Activated naive CD4-positive, alpha-beta T cell treated with Interleukin-2 at 50 U/mL for 16 hours (primary cell): ENCODE measurements at regions not wholly inside any gene's neighbourhood (a gene's known extent, or its start where the extent isn't known, plus 50 kb on each side); places are given as distances from the start of the nearest gene placed in this dataset.
"Not testable (repeated sequence)": the region's sequence is repeated elsewhere in the genome, so short reads cannot be mapped to it uniquely, and the experiment has no call there.

Experiments used
- DNase-seq: peaks from one replicate; pipeline ENCODE4 v3.0.0-alpha.2; 2020

DNA sequence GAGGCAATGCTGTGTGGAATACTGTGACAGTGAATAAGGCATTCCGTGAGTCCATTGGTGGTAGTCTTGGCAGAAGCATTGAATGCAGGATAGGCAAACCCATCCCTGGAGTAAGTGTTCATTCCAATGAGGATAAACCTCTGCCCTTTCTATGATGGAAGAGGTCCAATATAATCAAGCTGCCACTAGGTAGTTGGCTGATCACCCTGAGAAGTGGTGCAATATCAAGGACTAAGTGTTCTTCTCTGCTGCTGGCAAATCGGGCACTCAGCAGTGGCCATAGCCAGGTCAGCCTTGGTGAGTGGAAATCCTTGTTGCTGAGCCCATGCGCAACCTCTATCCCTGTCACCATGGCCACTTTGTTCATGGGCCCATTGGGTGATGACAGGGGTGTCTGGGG, 70.1 kb downstream of the FBXO4 start:
- no peak for DNase-seq

DNA sequence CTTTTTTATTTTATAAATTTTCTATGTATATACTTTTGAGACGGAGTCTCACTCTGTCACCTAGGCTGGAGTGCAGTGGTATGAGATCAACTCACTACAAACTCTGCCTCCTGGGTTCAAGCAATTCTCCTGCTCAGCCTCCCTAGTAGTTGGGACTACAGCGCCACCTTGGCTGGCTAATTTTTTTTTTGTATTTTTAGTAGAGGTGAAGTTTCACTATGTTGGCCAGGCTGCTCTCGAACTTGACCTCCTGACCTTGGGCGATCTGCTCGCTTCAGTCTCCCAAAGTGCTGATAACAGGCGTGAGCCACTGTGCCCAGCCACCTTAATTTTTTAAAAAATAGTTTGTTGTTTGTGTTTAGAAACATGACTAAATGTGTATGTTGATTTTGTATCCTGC, 76.6 kb downstream of the FBXO4 start:
- DNase-seq, result no peak

DNA sequence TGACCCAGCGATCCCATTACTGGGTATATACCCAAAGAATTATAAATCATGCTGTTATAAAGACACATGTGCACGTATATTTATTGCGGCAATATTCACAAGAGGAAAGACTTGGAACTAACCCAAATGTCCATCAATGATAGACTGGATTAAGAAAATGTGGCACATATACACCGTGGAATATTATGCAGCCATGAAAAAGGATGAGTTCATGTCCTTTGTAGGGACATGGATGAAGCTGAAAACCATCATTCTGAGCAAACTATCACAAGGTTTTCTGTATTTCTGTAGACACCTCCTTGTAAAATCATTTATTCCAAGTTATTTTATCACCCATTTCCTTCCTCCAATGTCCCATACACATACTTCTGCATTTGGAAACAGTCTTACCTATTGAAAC, 78.8 kb downstream of the FBXO4 start:
- DNase-seq, result not testable (repeated sequence)

DNA sequence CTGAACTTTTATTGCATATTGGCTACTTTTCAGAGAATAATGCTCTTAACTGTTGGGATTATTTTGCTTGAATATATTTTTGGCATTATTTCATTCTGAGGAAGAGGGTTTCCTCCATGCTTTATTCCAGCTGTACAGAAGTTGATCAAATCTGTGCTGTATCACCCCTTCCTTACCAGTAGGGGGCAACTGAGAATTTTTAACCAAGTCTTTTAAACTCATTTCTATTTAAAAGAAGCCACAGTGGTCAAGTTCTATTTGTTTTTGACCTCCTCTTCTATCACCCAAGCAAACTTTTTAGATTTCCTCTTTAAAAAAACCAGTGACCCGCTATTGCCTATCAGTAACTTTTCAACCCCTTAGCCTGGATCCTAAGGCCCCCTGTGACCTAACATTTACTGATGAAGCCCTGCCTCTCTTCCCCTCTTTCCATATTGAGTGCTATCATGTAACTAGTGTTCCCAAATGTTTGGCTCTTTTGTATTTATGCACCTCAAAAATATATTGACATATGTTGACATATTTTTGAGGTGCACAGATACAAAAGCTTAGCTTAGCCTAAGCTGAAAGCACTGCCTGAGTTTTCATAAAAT, 80.6 kb downstream of the FBXO4 start:
- DNase-seq, result no peak

DNA sequence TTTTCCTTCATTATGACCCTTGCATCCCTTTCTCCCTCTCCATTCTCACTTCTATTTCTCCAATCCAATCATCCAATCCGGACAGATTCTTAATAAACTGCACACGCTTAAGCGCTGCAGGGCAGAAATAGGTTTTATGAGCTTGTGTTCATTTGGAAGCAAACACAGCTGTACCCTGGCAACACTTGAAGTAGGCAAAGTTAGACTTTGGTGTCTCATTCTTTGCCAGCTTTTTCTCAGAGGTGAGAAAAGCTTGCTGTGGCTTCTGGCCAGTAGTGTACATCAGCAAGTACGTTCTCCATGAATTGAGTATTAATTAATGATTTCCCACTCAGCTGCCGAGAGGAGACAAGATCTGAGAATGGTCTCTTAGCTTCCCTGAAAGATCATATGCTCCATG, 88.5 kb downstream of the FBXO4 start:
- DNase-seq, result no peak

DNA sequence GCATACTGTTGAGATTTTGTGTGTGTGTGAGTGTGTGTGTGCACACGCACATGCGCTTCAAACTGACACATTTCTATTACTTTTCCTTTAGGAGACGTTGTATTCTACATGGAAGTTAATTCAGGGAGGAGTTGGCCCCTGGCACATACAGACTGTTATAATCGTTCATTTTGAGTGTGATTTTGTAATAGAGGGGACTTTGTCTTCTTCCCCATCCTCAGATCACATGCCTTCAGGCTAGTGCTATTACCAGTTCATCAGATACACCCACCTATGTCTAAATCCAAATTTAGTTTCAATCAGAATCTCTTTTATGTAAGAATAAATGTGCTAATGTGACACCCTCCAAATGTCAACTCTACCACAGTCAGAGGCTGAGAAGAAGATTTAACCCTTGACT, 90.2 kb downstream of the FBXO4 start:
- no peak for DNase-seq

DNA sequence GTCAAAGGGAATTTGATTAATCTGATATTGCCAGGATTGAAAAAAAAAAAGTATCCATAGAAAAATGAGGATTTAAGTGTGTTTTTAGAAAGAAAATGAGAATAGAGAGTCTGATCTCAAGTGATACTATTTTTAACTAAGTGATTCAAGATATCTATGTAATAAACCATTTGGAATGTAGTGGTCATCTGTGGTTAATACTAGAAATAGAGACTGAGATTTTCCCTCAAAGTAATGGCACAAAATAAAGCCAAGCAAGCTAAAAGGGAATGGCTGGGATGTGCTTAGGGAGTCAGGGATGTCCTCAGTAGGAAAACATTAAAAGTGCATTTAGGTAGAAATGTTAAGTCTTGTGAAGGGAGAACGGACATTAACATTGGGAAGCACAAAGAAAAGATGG, 90.6 kb downstream of the FBXO4 start:
- no peak for DNase-seq

DNA sequence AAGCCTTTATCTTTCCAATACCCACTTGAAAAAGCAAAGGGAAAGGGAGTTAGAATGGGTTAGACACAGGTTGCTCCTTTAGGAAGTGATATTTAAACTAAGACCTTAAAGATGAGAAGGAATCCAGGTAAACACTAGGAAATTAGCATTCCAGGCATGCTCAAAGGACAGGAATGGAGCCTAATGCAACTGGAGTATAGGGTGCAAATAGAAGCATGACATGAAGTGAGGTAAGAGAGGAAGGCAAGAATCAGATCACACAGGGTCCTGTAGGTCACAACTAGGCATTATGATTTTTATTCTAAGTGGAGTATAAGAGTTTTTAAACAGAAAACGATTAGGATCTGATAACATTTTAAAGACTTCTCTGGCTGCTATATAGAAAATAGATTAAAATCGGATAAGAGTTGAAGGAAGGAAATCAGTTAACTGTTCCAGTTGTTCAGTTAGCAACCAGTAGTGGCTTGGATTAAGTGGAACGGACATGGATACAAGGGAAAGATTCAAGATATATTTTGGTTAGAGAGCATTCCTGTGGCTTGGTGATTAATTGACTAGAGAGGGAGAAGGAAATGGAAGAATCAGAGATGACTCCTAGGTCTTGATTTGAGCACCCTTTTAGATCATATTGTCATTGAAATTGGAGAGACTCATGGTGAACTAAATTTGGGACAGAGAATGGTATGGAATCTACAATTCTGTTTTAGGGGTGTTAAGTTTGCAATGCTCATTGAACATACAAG, 95.9 kb downstream of the FBXO4 start:
- DNase-seq, result no peak

DNA sequence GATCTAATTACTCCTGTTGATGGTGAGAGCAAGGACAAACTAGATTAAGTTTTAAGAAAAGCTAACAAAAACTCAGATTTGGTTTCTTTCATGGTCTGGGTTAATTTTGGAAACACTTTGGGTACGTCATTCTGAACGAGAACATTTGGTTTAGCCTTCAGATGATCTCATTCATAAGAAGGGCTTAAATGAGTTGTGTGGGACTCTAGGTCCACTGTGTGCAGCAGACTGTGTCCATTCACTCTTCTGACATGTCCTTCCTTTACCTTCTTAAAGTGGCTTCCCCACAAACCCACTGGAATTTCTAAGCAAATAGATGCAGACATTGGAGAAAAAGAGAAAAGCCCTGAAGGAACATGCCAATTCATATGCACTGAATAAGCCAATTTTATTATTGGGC, 96.8 kb downstream of the FBXO4 start:
- DNase-seq, result no peak

DNA sequence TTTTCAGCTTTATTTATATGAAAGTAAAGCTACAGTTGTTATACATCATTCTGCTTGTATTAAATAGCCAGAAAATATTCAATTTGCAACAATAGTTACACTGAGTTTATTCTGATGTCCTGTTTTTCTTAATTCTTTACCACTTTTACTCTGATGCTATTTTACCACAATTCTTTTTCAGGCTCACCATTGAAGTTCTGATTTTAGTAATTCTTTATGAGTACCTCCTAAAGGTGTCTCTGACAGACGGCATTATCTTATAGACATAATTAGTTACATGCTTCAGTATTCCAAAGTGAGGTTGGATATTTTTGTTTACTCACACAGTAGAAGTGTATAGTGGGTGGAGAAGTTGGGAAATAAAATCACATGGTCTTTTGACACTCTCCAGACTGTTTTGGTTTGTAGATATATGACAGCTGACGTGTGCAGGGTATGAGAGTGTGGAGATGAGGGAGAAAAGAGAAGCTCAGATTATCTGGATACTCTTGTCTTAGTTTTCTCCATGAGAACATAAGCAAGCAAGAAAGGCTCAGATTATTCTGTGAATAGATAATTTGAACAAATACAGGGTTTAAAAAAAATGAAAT, 97.4 kb downstream of the FBXO4 start:
- DNase-seq, result no peak

DNA sequence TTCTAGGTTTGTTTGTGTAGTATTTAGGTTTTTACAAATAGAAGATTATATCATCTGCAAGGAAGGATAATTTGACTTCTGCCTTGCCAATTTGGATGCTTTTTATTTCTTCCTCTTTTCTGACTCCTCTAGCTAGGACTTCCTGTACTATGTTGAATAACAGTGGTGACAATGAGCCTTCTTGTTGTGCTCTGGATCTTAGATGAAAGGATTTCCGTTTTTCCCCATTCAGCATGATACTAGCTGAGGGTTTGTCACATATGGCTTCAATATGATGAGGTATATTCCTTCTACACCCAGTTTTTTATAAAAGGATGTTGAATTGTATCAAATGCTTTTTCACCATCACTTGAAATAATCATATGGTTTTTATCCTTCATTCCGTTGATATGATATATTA, 101.4 kb downstream of the FBXO4 start:
- no peak for DNase-seq

DNA sequence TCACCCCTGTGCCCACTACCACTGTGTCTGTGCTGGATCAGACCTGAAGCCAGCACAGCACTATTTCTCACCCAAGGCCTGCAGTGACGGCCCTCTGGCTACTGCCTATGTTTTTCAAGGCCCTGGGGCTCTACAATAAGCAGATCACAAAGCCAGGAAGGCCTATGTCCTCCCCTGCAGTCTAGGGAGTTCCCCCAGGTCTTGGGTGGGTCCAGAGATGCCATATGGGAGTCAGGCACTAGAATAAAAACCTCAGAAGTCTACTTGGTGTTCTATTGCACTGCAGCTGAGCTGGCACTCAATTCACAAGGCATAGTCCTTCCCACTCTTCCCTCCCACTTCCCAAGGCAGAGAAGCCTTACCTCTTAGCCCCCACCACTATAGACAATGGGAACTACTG, 107.1 kb downstream of the FBXO4 start:
- DNase-seq, result no peak

DNA sequence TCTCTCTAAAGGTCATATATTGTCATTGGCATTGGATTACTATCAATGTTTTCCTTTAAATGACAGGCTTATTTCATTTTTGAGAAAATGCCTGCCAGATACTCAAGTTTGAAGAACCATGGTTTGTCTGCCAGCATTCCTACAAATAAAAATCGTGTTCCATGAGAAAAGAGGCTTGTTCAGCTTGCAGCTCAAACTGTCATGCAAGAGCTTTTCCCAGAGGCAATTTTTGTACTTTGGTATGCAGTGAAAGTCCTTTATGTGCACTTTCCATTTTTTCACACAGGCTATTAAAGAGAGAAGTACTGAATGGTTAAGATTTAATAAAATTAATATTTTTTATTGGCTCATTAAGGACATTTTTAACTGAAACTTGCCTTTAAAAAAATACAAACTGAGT, 110.4 kb downstream of the FBXO4 start:
- no peak for DNase-seq

DNA sequence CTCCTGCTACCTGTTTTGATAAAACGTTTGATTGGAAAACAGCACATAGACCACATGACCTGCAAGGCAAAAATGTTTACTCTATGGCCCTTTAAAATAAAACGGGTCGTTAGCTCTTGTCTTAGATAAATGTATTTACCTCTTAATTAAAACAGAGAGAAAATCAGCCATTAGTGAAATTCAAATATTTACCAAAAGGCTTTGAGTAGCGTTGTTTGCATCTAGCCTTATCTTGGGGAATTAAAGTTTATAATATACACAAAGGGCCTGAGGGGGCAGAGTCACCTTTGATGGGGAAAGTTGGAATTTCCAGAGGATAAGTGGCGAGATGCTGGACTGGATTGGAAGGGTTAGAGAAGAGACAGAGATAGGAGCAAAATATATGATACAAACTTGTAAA, 111.3 kb downstream of the FBXO4 start:
- DNase-seq, result no peak

DNA sequence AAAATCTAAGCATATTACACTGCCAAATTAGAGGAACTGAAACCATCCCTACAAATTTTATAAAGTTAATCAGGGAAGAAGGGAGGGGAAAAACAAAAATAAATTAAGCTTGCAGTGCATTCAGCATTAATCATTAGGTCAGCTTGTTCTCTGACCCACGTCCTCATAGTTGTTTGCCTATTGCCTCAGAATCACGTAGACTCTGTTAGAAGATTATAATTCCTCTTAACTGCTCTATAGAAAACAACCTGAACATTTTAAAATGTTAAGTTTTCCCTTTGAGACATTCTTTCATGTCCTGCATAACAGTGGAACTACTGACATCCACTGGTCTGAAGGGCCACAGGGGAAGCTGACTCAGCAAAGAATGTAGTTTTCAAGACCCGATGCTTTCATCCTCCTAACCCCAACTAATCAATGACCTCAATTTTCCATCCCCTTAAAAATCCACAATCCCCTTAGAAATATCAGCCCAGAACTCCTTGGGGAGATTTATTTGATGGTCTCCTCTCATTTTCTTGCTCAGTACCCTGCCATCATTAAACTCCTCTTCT, 112.4 kb downstream of the FBXO4 start:
- no peak for DNase-seq

DNA sequence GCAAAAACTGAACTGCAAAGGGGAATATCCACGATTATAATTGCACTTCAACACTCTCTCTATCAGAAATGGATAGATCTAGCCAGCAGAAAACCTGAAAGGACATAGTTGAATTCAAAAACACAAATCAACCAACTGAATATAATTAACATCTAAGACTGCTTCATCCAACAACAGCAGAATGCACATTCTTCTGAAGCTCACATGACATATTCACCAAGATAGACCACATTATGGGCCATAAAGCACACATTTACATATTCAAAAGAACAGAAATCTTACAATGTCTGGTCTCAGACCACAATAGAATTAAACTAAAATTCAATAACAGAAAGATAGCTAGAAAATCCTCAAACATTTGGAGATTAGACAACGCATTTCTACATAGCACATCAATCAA, 118.3 kb downstream of the FBXO4 start:
- DNase-seq, result no peak

DNA sequence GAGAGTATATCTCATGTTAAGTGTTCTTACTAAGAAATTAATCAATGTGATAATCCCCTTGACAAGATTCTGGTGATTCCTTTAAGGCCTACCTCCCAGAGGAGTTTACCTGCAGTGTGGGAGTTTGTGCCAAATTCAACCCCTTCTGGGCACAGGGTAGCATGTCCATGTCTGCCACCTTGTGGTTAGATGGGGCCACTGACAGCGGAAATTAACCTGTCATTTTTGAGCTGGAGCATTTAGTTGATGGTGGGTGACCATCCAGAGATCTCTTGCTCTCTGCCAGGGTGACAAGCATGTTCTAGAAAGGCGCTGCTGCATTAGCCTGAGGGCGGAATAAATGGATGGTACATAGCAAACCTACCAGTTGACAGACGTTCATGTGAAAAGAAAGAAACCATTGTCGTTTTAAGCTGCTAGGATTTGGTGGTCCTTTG, 132.2 kb downstream of the FBXO4 start:
- peak; percentile 56 for DNase-seq

DNA sequence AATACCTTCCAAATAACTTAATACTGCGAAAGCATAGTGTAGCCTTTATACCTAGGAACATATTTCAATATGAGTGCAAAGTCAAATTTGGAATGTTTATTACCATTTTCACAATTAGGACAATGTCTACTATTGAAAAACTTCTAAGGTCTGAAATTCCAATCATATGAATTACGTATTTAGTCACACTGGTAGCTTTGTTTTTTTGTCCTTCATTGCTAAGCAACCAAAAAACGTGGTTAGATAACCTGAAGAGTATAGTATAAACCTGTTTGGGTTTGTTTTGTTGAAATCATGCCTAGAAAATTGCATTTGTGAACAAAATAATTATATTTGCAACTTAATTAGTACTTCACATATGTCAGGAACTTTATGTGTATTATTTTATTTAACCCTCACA, 134.2 kb downstream of the FBXO4 start:
- no peak for DNase-seq

DNA sequence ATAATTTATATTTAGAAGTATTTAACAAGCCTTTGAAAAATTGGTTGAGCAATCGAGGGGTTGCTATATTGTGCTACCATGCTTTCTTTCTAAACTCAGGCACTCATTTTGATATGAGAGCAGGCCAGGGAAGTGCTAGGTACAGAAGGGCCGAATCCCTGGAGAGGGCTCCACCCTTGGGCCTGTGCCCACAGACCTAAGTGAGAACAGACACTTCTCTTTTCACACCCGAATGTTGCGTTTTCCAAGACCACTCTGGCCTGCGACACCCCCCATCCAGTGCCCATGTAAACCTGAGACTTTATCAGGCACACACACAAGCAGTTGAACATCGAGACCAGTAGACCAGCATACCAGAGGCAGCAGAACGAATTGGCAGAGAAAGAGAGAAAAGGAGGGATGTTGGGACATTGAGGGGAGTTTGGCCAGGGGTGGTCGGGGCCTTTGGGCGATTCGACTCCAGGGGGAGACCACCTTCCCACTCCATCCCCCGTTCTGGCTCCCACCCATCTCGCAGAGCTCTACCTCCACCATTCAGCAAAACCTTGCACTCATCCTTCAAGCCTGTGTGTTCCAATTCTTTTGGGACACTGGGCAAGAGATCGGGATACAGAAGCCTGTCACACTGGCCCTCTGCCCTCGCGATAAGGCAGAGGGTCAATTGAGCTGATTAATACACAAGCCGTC, 134.8 kb downstream of the FBXO4 start:
- DNase-seq, result no peak

DNA sequence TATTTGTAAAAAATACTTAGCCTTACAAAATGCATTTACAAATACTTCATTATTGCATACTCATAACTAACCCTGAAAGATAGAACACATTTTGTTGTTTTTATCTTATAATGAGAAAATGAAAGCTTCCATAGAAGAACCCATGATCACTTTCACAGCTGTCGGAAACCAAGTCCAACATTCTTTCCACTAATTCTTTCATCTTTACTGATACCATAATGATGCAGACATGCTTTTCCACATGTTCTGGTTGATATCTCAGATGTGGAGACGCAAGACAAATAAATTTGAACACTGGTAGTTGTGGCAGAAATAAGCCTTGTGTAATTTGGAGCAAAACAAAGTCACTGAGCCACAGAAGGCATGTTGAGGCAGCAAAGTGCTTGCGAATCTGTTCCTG, 136.0 kb downstream of the FBXO4 start:
- DNase-seq, result no peak

DNA sequence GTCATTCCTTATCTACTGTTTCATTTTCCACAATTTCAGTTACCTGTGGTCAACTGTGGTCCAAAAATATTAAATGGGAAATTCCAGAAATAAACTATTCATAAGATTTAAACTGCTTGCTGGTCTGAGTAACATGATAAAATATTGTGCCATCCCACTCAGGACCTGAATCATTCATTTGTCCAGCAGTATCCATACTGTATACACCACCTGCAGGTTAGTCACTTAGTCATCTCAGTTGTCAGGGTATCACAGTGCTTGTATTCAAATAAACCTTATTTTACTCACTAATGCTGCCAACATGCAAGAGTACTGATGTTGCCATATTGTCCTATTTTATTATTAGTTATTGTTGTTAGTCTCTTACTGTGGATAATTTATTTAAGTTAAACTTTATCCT, 139.7 kb downstream of the FBXO4 start:
- no peak for DNase-seq

DNA sequence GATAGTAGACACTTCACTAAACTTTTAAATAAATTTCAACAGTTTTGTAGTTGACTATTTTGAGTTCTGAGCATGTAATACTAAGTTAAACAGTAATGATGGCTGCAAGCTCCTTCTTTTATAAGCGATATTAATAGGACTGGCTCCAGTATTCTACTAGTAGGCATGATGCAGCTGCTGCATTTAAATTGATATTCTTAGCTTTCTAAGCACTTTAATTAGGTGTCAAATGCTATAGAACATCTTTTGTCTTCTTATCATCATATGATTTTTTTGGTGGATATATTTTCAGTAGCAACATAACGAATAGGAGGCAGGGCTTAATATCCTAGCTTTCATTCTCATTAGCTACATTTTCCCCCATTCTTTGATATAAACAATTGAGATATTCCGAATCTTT, 141.1 kb downstream of the FBXO4 start:
- DNase-seq, result no peak

DNA sequence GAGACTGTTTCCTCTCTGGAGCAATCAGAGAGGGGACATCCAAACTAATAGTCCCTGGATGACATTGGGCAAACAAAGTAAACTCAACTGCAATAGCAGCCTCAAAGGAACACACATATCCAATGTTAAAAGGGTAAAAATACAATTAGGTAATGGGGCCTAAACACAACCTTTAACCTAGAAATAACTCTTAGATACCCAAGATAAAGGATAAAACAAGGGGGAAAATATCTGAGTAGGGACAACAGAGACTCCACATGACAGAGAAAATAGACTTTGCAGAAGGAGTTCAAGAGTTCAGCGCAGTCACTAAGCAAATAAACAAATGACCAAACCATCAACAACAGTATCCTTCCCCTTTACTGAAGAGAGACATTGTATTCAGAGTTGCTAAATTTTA, 149.3 kb downstream of the FBXO4 start:
- no peak for DNase-seq

DNA sequence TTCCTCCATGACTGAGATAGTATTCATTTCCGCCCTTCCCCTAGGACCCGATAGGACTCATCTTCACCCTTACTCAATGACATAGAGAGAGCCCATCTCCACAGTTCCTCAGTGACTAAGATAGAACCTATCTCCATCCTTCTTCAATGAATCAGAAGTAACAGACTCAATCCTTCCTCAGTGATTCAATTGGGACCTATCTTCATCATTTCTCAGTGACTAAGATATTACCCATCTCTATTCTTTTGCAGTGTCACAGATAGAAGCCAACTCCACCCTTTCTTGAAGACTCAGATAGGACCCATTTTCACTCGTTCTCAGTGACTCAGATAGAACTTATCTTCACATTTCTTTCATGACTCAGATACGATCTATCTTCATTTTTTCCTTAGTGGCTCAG, 164.6 kb downstream of the FBXO4 start:
- no peak for DNase-seq
